ENCODE measurements at regions not wholly inside any gene's neighbourhood (a gene's known extent, or its start where the extent isn't known, plus 50 kb on each side); places are given as distances from the start of the nearest gene placed in this dataset.

DNA sequence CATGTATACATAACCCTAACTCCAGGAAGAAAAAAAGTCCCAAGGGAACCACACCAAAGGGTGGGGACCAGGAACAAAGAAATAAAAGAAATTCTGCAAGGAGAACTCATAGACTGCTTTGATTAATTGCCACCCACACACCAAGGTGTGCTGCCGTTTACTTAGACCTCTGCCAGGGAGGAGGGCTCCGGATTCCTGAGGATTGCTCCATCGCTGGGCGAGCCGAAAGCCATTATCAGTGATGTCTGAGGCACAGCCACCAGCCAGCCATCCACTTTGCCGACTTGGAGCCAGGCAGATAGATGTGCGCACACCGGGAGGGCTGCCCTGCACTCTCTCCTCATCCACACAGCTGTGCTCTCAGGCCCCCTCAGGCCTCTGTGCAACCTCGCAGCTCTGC is 272.7 kb upstream of the FOXQ1 start:
- no peaks in the 10 kb centered on the region for H3K36me3 ChIP-seq (ENCODE audit: control insufficient read depth, insufficient read depth, low read length)
- H3K27me3 ChIP-seq (replicated peaks; ENCODE audit: control insufficient read depth, insufficient read depth, low read length), result no peaks in the 10 kb centered on the region; the same call in 1 of the 2 replicates
- no peak for TF ChIP-seq CTCF (IDR thresholded peaks at IDR 0.05; ENCODE audit: insufficient read depth, low read length, poor library complexity, severe bottlenecking)
- H3K4me3 ChIP-seq (replicated peaks; ENCODE audit: low read depth, low read length), result no peak overlapping the region
- no peak for DNase-seq (ENCODE audit: extremely low read depth, insufficient read length)

GRCh38 chr6:1037430-1038202 is 274.3 kb upstream of the FOXQ1 start:
- Histone ChIP-seq H3K36me3 (ENCODE audit: control insufficient read depth, insufficient read depth, low read length) (no peaks in the 10 kb centered on the region), H3K4me3 (replicated peaks; ENCODE audit: low read depth, low read length) (no peak overlapping the region), H3K27me3 (replicated peaks; ENCODE audit: control insufficient read depth, insufficient read depth, low read length) (no peaks in the 10 kb centered on the region; the same call in 1 of the 2 replicates)
- no peak for TF ChIP-seq CTCF (IDR thresholded peaks at IDR 0.05; ENCODE audit: insufficient read depth, low read length, poor library complexity, severe bottlenecking)
- DNase-seq (ENCODE audit: extremely low read depth, insufficient read length), result no peak

DNA sequence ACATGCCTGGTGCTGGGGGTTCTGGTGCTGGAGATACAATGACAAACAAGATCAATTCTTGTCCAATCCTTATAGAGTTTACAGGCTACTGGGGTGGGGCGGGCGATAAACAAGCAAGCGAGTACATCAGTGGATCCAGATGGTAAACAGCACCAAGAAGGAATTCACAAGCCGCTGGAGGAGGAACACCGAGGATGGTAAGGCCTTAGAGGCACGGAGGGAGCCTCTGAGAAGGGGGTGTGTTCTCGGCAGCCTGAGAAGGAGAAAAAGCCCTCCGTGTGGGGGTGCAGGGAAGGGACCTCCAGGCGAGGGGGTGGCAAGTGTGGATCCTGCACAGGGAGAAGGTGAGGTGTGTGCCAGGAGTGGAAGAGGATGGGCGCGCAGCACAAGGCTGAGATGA is 276.5 kb upstream of the FOXQ1 start:
- no peak overlapping the region for H3K4me3 ChIP-seq (replicated peaks; ENCODE audit: low read depth, low read length)
- no peak for DNase-seq (ENCODE audit: extremely low read depth, insufficient read length)
- H3K27me3 ChIP-seq (replicated peaks; ENCODE audit: control insufficient read depth, insufficient read depth, low read length), result no peaks in the 10 kb centered on the region
- no peaks in the 10 kb centered on the region for H3K36me3 ChIP-seq (ENCODE audit: control insufficient read depth, insufficient read depth, low read length)
- TF ChIP-seq CTCF (IDR thresholded peaks at IDR 0.05; ENCODE audit: insufficient read depth, low read length, poor library complexity, severe bottlenecking), result no peak

- no peaks in the 10 kb centered on the region for H3K36me3 ChIP-seq (ENCODE audit: control insufficient read depth, insufficient read depth, low read length)
- no peak for TF ChIP-seq CTCF (IDR thresholded peaks at IDR 0.05; ENCODE audit: insufficient read depth, low read length, poor library complexity, severe bottlenecking)
- no peak for DNase-seq (ENCODE audit: extremely low read depth, insufficient read length)
- H3K27me3 ChIP-seq (replicated peaks; ENCODE audit: control insufficient read depth, insufficient read depth, low read length), result no peaks in the 10 kb centered on the region
- H3K4me3 ChIP-seq (replicated peaks; ENCODE audit: low read depth, low read length), result no peak overlapping the region
These were observed 280.2 kb upstream of the FOXQ1 start for GRCh38 chr6:1031720-1032119.

DNA sequence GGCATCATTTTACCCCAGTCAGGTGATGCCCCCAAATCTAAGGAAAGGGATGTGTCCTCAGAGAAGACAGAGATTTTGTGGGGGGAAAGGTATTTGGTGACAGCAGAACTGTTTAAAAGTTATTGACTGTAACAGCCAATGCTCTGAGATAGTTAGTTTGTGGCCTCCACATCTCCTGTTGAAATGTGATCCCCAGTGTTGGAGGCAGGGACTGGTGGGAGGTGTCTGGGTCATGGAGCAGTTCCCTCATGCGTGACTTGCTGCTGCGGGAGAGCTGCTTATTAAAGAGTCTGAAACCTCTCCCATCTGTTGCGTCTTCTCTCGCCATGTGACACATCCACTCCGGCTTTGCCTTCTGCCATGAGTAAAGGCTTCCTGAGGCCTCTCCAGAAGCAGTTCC is 282.8 kb upstream of the FOXQ1 start:
- no peak for TF ChIP-seq CTCF (IDR thresholded peaks at IDR 0.05; ENCODE audit: insufficient read depth, low read length, poor library complexity, severe bottlenecking)
- no peak overlapping the region for H3K4me3 ChIP-seq (replicated peaks; ENCODE audit: low read depth, low read length)
- no peak for DNase-seq (ENCODE audit: extremely low read depth, insufficient read length)

More for the DNA sequence above, 282.8 kb upstream of the FOXQ1 start:
- H3K27me3 ChIP-seq (replicated peaks; ENCODE audit: control insufficient read depth, insufficient read depth, low read length), result no peaks in the 10 kb centered on the region; the same call in none of the 2 replicates
- H3K36me3 ChIP-seq (ENCODE audit: control insufficient read depth, insufficient read depth, low read length), result no peaks in the 10 kb centered on the region
